Mesothelial cell of epicardium (in vitro differentiated cells): ENCODE measurements at regions not wholly inside any gene's neighbourhood (a gene's known extent, or its start where the extent isn't known, plus 50 kb on each side); places are given as distances from the start of the nearest gene placed in this dataset.

Experiments used
- DNase-seq, 2 experiments: peaks; one replicate each; pipeline ENCODE4 v3.0.0; 2021; ENCODE audit warnings: low spot score in 2 of 2; ENCODE audit not compliant: unreplicated experiment in 2 of 2
- H3K27ac Mint-ChIP-seq: 2 replicates; pipeline ENCODE4 v1.8.0; 2021; ENCODE audit warnings: mixed read lengths
- H3K27me3 Mint-ChIP-seq: 2 replicates; pipeline ENCODE4 v1.8.0; 2021; ENCODE audit warnings: low read depth, mixed read lengths
- H3K36me3 Mint-ChIP-seq: 2 replicates; pipeline ENCODE4 v1.8.0; 2021; ENCODE audit warnings: mixed read lengths
- H3K4me1 Mint-ChIP-seq: 2 replicates; pipeline ENCODE4 v1.8.0; 2021; ENCODE audit warnings: mixed read lengths
- H3K4me3 Mint-ChIP-seq: 2 replicates; pipeline ENCODE4 v1.8.0; 2021; ENCODE audit warnings: mild to moderate bottlenecking, moderate library complexity, mixed read lengths
- H3K9me3 Mint-ChIP-seq: 2 replicates; pipeline ENCODE4 v1.8.0; 2021; ENCODE audit warnings: mixed read lengths
- CTCF ChIP-seq: fragments of 200-600 bp; sonication (generic); IDR thresholded peaks from one replicate; pipeline ENCODE4 v1.5.0; 2021; ENCODE audit warnings: antibody characterized with exemption; ENCODE audit not compliant: unreplicated experiment

GRCh38 chr6:138682704-138683527 lies 90.7 kb upstream of the CCDC28A start:
- DNase-seq = no peak
- Mint-ChIP-seq H3K4me3 (no peak overlapping the region), H3K36me3 (no peaks in the 10 kb centered on the region), H3K27ac (no peak overlapping the region), H3K9me3 (no peaks in the 10 kb centered on the region), H3K4me1 (no peaks in the 10 kb centered on the region), H3K27me3 (no peaks in the 10 kb centered on the region)
- TF ChIP-seq CTCF = no peak

GRCh38 chr6:138685257-138685656 lies 88.3 kb upstream of the CCDC28A start:
- H3K4me1 Mint-ChIP-seq = peaks cover 3% of the 10 kb centered on the region
- no peak overlapping the region for H3K27ac Mint-ChIP-seq
- TF ChIP-seq CTCF = no peak
- H3K27me3 Mint-ChIP-seq = no peaks in the 10 kb centered on the region
- H3K4me3 Mint-ChIP-seq = no peak overlapping the region
- no peaks in the 10 kb centered on the region for H3K9me3 Mint-ChIP-seq
- DNase-seq = no peak
- no peaks in the 10 kb centered on the region for H3K36me3 Mint-ChIP-seq

GRCh38 chr6:138685781-138686180 lies 87.8 kb upstream of the CCDC28A start:
- TF ChIP-seq CTCF = no peak
- no peak for DNase-seq
- Mint-ChIP-seq H3K36me3 (no peaks in the 10 kb centered on the region), H3K27me3 (no peaks in the 10 kb centered on the region), H3K4me1 (peaks cover 3% of the 10 kb centered on the region), H3K27ac (no peak overlapping the region), H3K9me3 (no peaks in the 10 kb centered on the region), H3K4me3 (no peak overlapping the region)

- H3K36me3 Mint-ChIP-seq = no peaks in the 10 kb centered on the region
- no peak overlapping the region for H3K27ac Mint-ChIP-seq
Observed at GRCh38 chr6:138688580-138688979, 85.0 kb upstream of the CCDC28A start.

GRCh38 chr6:138689849-138690248 lies 83.7 kb upstream of the CCDC28A start:
- TF ChIP-seq CTCF = no peak
- no peaks in the 10 kb centered on the region for H3K36me3 Mint-ChIP-seq
- no peaks in the 10 kb centered on the region for H3K27me3 Mint-ChIP-seq
- peaks cover 11% of the 10 kb centered on the region for H3K4me1 Mint-ChIP-seq
- peaks cover under 1% of the 10 kb centered on the region for H3K9me3 Mint-ChIP-seq
- DNase-seq = no peak
- no peak overlapping the region for H3K4me3 Mint-ChIP-seq
- no peak overlapping the region for H3K27ac Mint-ChIP-seq

More at GRCh38 chr6:138688580-138688979, 85.0 kb upstream of the CCDC28A start:
- no peak for DNase-seq
- no peaks in the 10 kb centered on the region for H3K27me3 Mint-ChIP-seq
- TF ChIP-seq CTCF = no peak
- H3K4me1 Mint-ChIP-seq = peaks cover 11% of the 10 kb centered on the region
- no peaks in the 10 kb centered on the region for H3K9me3 Mint-ChIP-seq
- no peak overlapping the region for H3K4me3 Mint-ChIP-seq
